K562 (cell line): ENCODE measurements at regions not wholly inside any gene's neighbourhood (a gene's known extent, or its start where the extent isn't known, plus 50 kb on each side); places are given as distances from the start of the nearest gene placed in this dataset.

Experiments used
- ADNP ChIP-seq: fragments of 200-800 bp; sonication (Bioruptor generic); IDR thresholded peaks from 2 replicates; pipeline ENCODE4 v1.6.1; 2016; ENCODE audit warnings: missing genetic modification characterization, missing compliant biosample characterization
- CEBPG ChIP-seq, 3 experiments: fragments of 200-800 bp in 1 of 3; sonication (Bioruptor generic) in 1 of 3; sonication (generic) in 1 of 3; formaldehyde crosslinking in 1 of 3; IDR thresholded peaks in 2 of 3; conservative IDR thresholded peaks in 1 of 3; 2 replicates each; pipeline versions ENCODE4 v1.6.1 to v1.8.0; 2016 to 2022; ENCODE audit warnings: missing compliant biosample characterization in 2 of 3, missing genetic modification characterization in 2 of 3, mild to moderate bottlenecking in 1 of 3, missing genetic modification reagents in 1 of 3
- HDAC6 ChIP-seq: IDR thresholded peaks from 2 replicates; pipeline ENCODE4 v1.6.1; 2012; ENCODE audit warnings: low read depth, mild to moderate bottlenecking, control low read depth, inconsistent platforms, low read length, moderate library complexity
- MAFG ChIP-seq: fragments of 450-650 bp; conservative IDR thresholded peaks from 2 replicates; pipeline ENCODE4 v1.6.1; 2016; ENCODE audit warnings: missing genetic modification characterization, missing compliant biosample characterization
- NR2C2 ChIP-seq, 2 experiments: fragments of 200-800 bp in 1 of 2; sonication (Bioruptor generic) in 1 of 2; sonication (generic) in 1 of 2; formaldehyde crosslinking in 1 of 2; IDR thresholded peaks; 2 replicates each; pipeline versions ENCODE4 v1.6.1 to v1.8.0; 2016 to 2022; ENCODE audit warnings: mild to moderate bottlenecking in 1 of 2, missing compliant biosample characterization in 1 of 2, missing genetic modification characterization in 1 of 2, missing genetic modification reagents in 1 of 2
- POLR2A ChIP-seq: fragments of 450-650 bp; conservative IDR thresholded peaks from 2 replicates; pipeline ENCODE4 v1.6.1; 2016
- PRDM10 ChIP-seq: fragments of 450-650 bp; IDR thresholded peaks from 2 replicates; pipeline ENCODE4 v1.6.1; 2018; ENCODE audit not compliant: partially characterized antibody
- RB1 ChIP-seq: fragments of 450-650 bp; IDR thresholded peaks from 2 replicates; pipeline ENCODE4 v1.6.1; 2017; ENCODE audit warnings: low read depth, mild to moderate bottlenecking
- SIN3A ChIP-seq, 2 experiments: fragments of 150-350 bp in 1 of 2; IDR thresholded peaks; 2 replicates each; pipeline ENCODE4 v1.6.1; 2011 to 2016; ENCODE audit warnings: borderline replicate concordance in 2 of 2, low read depth in 2 of 2, low read length in 2 of 2, mild to moderate bottlenecking in 2 of 2, moderate library complexity in 2 of 2; ENCODE audit not compliant: control insufficient read depth in 1 of 2
- SLC30A9 ChIP-seq: fragments of 250-450 bp; sonication (Bioruptor Pico); IDR thresholded peaks from 2 replicates; pipeline ENCODE4 v1.8.0; 2022; ENCODE audit warnings: mild to moderate bottlenecking, moderate library complexity
- ZNF24 ChIP-seq: fragments of 450-650 bp; IDR thresholded peaks from 2 replicates; pipeline ENCODE4 v1.6.1; 2016

GRCh38 chr5:105397749-105398148, 1835.2 kb upstream of the NUDT12 start:
- no peak for TF ChIP-seq SLC30A9 (CRISPR knock-in tag)
- no peak for TF ChIP-seq PRDM10
- no peak for TF ChIP-seq POLR2A
- no peak for TF ChIP-seq NR2C2 (CRISPR knock-in tag; IDR thresholded peaks at IDR 0.05)
- TF ChIP-seq NR2C2 (tag; IDR thresholded peaks at IDR 0.05) = no peak
- no peak for TF ChIP-seq MAFG (tag)
- TF ChIP-seq ZNF24 = no peak
- TF ChIP-seq HDAC6 = no peak
- no peak for TF ChIP-seq ADNP
- TF ChIP-seq SIN3A (IDR thresholded peaks at IDR 0.05; ENCODE audit: borderline replicate concordance in 2 of 2, control insufficient read depth in 1 of 2, low read depth in 2 of 2, low read length in 2 of 2) = no peak
- no peak for TF ChIP-seq CEBPG (CRISPR knock-in tag; IDR thresholded peaks at IDR 0.05)
- no peak for TF ChIP-seq CEBPG (tag; conservative IDR thresholded peaks at IDR 0.05 in 1 of 2, IDR thresholded peaks at IDR 0.05 in 1 of 2)
- no peak for TF ChIP-seq RB1
